GM23338 (cell line): ENCODE measurements at regions not wholly inside any gene's neighbourhood (a gene's known extent, or its start where the extent isn't known, plus 50 kb on each side); places are given as distances from the start of the nearest gene placed in this dataset.
A peak's percentile ranks its signal among the peaks of the same experiment; 100 is the strongest.

Experiments used
- ATAC-seq: fragments of 200-7000 bp; cut with Tn5 transposase; 3 replicates; pipeline ENCODE4 v1.9.1; 2020
- DNase-seq: peaks from one replicate; pipeline ENCODE4 v3.0.0-alpha.2; 2015; ENCODE audit warnings: low spot score
- H2AFZ ChIP-seq: fragments of 200-600 bp; sonication (generic); 2 replicates; pipeline ENCODE4 v1.8.0; 2016; ENCODE audit warnings: antibody characterized with exemption, mild to moderate bottlenecking, moderate library complexity
- H3F3A ChIP-seq: fragments of 200-600 bp; sonication (generic); replicated peaks from 2 replicates; pipeline ENCODE4 v1.8.0; 2017; ENCODE audit warnings: antibody characterized with exemption, mixed run types, low read depth
- H3K27ac ChIP-seq: fragments of 200-600 bp; sonication (generic); 2 replicates; pipeline ENCODE4 v1.6.1; 2016; ENCODE audit warnings: low read depth
- H3K27me3 ChIP-seq: fragments of 200-600 bp; sonication (generic); 2 replicates; pipeline ENCODE4 v1.8.0; 2016; ENCODE audit warnings: mild to moderate bottlenecking, mixed run types, moderate library complexity; ENCODE audit not compliant: insufficient read depth
- H3K36me3 ChIP-seq: fragments of 200-600 bp; sonication (generic); 2 replicates; pipeline ENCODE4 v1.8.0; 2016; ENCODE audit warnings: mild to moderate bottlenecking; ENCODE audit not compliant: insufficient read depth
- H3K4me1 ChIP-seq: fragments of 200-600 bp; sonication (generic); 2 replicates; pipeline ENCODE4 v1.8.0; 2016; ENCODE audit warnings: mild to moderate bottlenecking, moderate library complexity; ENCODE audit not compliant: insufficient read depth
- H3K4me2 ChIP-seq: fragments of 200-600 bp; sonication (generic); 2 replicates; pipeline ENCODE4 v1.7.1; 2017; ENCODE audit warnings: mixed run types
- H3K4me3 ChIP-seq: fragments of 200-600 bp; sonication (generic); 2 replicates; pipeline ENCODE4 v1.6.1; 2016; ENCODE audit warnings: mixed run types
- H3K79me2 ChIP-seq: fragments of 200-600 bp; sonication (generic); replicated peaks from 2 replicates; pipeline ENCODE4 v1.8.0; 2017; ENCODE audit warnings: mild to moderate bottlenecking; ENCODE audit not compliant: insufficient read depth
- H3K9me2 ChIP-seq: fragments of 200-600 bp; sonication (generic); 2 replicates; pipeline ENCODE4 v1.8.0; 2017; ENCODE audit not compliant: insufficient read depth
- H4K20me1 ChIP-seq: fragments of 200-600 bp; sonication (generic); replicated peaks from 2 replicates; pipeline ENCODE4 v1.8.0; 2017; ENCODE audit warnings: mild to moderate bottlenecking; ENCODE audit not compliant: insufficient read depth
- H3K27ac Mint-ChIP-seq: 2 replicates; pipeline ENCODE4 v1.8.0; 2020; ENCODE audit warnings: inconsistent platforms, mild to moderate bottlenecking, moderate library complexity, mixed read lengths
- H3K27me3 Mint-ChIP-seq: 3 replicates; pipeline ENCODE4 v1.8.0; 2022; ENCODE audit warnings: low read depth, mild to moderate bottlenecking, moderate library complexity, mixed read lengths, inconsistent platforms; ENCODE audit not compliant: insufficient read depth, poor library complexity
- H3K36me3 Mint-ChIP-seq: 3 replicates; pipeline ENCODE4 v1.8.0; 2021; ENCODE audit warnings: low read depth, mild to moderate bottlenecking, inconsistent platforms, moderate library complexity, mixed read lengths
- H3K4me1 Mint-ChIP-seq: 3 replicates; pipeline ENCODE4 v1.8.0; 2020; ENCODE audit warnings: mild to moderate bottlenecking, inconsistent platforms, mixed read lengths
- H3K4me3 Mint-ChIP-seq: 3 replicates; pipeline ENCODE4 v1.8.0; 2021; ENCODE audit warnings: moderate library complexity, mild to moderate bottlenecking, inconsistent platforms, mixed read lengths
- H3K9me3 Mint-ChIP-seq: 3 replicates; pipeline ENCODE4 v1.8.0; 2020; ENCODE audit warnings: moderate library complexity, mild to moderate bottlenecking, inconsistent platforms, mixed read lengths
- ETS1 ChIP-seq: IDR thresholded peaks from 2 replicates; pipeline ENCODE4 v1.6.1; 2016; ENCODE audit warnings: antibody characterized with exemption
- STAT1 ChIP-seq: IDR thresholded peaks from one replicate; pipeline ENCODE4 v1.6.1; 2016; ENCODE audit warnings: antibody characterized with exemption; ENCODE audit not compliant: unreplicated experiment
- TF ChIP-seq, protein P1 (sequence below), 2 experiments: fragments of 200-600 bp in 1 of 2; sonication (generic) in 1 of 2; conservative IDR thresholded peaks; 2 replicates each; pipeline versions ENCODE4 v1.5.1 to v1.6.1; 2016 to 2017; ENCODE audit warnings: antibody characterized with exemption in 2 of 2, low read depth in 2 of 2, mild to moderate bottlenecking in 2 of 2, moderate library complexity in 1 of 2
- TF ChIP-seq, protein P2 (sequence below): fragments of 250-450 bp; sonication (Bioruptor Pico); IDR thresholded peaks from 2 replicates; pipeline ENCODE4 v1.5.0; 2020; ENCODE audit warnings: mild to moderate bottlenecking, moderate library complexity
- TF ChIP-seq, protein P3 (sequence below): IDR thresholded peaks from one replicate; pipeline ENCODE4 v1.6.1; 2018; ENCODE audit warnings: antibody characterized with exemption; ENCODE audit not compliant: unreplicated experiment

DNA sequence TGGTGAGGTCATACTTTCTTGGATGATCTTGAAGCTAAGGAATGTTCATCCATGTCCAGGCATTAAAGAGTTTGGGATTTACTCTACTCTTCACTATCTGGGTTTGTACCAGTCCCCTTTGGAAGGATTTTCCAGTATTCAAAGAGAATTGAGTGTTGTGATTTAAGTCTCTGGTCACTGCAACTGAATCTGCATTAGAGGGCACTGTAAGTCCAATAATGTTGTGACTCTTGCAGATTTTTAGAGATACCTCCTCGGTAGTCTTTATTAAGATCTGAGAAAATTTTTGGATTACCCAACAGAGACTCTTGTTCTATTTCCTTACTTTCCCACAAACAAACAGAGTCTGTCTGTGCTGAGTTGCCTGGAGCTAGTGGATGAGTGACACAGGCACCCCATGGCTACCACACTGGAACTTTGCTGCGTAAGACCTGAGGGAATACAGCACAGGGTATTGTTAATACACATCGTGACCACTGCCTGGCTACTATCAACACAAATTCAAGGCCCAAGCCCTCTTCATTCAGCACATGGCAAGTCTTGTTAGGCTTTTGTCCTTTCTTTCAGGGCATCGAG is 357.1 kb upstream of the KLHL4 start:
- H3K4me1 ChIP-seq = no peaks in the 10 kb centered on the region
- TF ChIP-seq ETS1 (no peak), STAT1 (no peak)
- TF ChIP-seq, protein P1, sequence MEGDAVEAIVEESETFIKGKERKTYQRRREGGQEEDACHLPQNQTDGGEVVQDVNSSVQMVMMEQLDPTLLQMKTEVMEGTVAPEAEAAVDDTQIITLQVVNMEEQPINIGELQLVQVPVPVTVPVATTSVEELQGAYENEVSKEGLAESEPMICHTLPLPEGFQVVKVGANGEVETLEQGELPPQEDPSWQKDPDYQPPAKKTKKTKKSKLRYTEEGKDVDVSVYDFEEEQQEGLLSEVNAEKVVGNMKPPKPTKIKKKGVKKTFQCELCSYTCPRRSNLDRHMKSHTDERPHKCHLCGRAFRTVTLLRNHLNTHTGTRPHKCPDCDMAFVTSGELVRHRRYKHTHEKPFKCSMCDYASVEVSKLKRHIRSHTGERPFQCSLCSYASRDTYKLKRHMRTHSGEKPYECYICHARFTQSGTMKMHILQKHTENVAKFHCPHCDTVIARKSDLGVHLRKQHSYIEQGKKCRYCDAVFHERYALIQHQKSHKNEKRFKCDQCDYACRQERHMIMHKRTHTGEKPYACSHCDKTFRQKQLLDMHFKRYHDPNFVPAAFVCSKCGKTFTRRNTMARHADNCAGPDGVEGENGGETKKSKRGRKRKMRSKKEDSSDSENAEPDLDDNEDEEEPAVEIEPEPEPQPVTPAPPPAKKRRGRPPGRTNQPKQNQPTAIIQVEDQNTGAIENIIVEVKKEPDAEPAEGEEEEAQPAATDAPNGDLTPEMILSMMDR (conservative IDR thresholded peaks at IDR 0.05; ENCODE audit: low read depth in 2 of 2) = peak; percentile 37 to 47
- TF ChIP-seq, protein P2, sequence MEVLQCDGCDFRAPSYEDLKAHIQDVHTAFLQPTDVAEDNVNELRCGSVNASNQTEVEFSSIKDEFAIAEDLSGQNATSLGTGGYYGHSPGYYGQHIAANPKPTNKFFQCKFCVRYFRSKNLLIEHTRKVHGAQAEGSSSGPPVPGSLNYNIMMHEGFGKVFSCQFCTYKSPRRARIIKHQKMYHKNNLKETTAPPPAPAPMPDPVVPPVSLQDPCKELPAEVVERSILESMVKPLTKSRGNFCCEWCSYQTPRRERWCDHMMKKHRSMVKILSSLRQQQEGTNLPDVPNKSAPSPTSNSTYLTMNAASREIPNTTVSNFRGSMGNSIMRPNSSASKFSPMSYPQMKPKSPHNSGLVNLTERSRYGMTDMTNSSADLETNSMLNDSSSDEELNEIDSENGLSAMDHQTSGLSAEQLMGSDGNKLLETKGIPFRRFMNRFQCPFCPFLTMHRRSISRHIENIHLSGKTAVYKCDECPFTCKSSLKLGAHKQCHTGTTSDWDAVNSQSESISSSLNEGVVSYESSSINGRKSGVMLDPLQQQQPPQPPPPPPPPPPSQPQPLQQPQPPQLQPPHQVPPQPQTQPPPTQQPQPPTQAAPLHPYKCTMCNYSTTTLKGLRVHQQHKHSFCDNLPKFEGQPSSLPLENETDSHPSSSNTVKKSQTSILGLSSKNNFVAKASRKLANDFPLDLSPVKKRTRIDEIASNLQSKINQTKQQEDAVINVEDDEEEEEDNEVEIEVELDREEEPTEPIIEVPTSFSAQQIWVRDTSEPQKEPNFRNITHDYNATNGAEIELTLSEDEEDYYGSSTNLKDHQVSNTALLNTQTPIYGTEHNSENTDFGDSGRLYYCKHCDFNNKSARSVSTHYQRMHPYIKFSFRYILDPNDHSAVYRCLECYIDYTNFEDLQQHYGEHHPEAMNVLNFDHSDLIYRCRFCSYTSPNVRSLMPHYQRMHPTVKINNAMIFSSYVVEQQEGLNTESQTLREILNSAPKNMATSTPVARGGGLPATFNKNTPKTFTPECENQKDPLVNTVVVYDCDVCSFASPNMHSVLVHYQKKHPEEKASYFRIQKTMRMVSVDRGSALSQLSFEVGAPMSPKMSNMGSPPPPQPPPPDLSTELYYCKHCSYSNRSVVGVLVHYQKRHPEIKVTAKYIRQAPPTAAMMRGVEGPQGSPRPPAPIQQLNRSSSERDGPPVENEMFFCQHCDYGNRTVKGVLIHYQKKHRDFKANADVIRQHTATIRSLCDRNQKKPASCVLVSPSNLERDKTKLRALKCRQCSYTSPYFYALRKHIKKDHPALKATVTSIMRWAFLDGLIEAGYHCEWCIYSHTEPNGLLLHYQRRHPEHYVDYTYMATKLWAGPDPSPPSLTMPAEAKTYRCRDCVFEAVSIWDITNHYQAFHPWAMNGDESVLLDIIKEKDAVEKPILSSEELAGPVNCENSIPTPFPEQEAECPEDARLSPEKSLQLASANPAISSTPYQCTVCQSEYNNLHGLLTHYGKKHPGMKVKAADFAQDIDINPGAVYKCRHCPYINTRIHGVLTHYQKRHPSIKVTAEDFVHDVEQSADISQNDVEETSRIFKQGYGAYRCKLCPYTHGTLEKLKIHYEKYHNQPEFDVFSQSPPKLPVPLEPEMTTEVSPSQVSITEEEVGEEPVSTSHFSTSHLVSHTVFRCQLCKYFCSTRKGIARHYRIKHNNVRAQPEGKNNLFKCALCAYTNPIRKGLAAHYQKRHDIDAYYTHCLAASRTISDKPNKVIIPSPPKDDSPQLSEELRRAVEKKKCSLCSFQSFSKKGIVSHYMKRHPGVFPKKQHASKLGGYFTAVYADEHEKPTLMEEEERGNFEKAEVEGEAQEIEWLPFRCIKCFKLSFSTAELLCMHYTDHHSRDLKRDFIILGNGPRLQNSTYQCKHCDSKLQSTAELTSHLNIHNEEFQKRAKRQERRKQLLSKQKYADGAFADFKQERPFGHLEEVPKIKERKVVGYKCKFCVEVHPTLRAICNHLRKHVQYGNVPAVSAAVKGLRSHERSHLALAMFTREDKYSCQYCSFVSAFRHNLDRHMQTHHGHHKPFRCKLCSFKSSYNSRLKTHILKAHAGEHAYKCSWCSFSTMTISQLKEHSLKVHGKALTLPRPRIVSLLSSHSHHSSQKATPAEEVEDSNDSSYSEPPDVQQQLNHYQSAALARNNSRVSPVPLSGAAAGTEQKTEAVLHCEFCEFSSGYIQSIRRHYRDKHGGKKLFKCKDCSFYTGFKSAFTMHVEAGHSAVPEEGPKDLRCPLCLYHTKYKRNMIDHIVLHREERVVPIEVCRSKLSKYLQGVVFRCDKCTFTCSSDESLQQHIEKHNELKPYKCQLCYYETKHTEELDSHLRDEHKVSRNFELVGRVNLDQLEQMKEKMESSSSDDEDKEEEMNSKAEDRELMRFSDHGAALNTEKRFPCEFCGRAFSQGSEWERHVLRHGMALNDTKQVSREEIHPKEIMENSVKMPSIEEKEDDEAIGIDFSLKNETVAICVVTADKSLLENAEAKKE (CRISPR knock-in tag) = no peak
- TF ChIP-seq, protein P3, sequence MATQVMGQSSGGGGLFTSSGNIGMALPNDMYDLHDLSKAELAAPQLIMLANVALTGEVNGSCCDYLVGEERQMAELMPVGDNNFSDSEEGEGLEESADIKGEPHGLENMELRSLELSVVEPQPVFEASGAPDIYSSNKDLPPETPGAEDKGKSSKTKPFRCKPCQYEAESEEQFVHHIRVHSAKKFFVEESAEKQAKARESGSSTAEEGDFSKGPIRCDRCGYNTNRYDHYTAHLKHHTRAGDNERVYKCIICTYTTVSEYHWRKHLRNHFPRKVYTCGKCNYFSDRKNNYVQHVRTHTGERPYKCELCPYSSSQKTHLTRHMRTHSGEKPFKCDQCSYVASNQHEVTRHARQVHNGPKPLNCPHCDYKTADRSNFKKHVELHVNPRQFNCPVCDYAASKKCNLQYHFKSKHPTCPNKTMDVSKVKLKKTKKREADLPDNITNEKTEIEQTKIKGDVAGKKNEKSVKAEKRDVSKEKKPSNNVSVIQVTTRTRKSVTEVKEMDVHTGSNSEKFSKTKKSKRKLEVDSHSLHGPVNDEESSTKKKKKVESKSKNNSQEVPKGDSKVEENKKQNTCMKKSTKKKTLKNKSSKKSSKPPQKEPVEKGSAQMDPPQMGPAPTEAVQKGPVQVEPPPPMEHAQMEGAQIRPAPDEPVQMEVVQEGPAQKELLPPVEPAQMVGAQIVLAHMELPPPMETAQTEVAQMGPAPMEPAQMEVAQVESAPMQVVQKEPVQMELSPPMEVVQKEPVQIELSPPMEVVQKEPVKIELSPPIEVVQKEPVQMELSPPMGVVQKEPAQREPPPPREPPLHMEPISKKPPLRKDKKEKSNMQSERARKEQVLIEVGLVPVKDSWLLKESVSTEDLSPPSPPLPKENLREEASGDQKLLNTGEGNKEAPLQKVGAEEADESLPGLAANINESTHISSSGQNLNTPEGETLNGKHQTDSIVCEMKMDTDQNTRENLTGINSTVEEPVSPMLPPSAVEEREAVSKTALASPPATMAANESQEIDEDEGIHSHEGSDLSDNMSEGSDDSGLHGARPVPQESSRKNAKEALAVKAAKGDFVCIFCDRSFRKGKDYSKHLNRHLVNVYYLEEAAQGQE = no peak
- peak overlapping the region; percentile 72; the same call in 1 of the 2 replicates for H2AFZ ChIP-seq
- H3K4me3 ChIP-seq = no peak overlapping the region
- Mint-ChIP-seq H3K4me3 (no peak overlapping the region), H3K36me3 (peaks cover 5% of the 10 kb centered on the region; the same call in 2 of the 3 replicates), H3K9me3 (peaks cover 11% of the 10 kb centered on the region; the same call in 1 of the 3 replicates), H3K27ac (no peak overlapping the region), H3K27me3 (no peaks in the 10 kb centered on the region), H3K4me1 (no peaks in the 10 kb centered on the region)
- H3K27ac ChIP-seq = no peak overlapping the region
- H3K4me2 ChIP-seq = no peak overlapping the region
- peak; percentile 27 for DNase-seq
- no peaks in the 10 kb centered on the region for H3K27me3 ChIP-seq
- no peaks in the 10 kb centered on the region for H3K36me3 ChIP-seq
- no peak for ATAC-seq
- H3K79me2 ChIP-seq = no peaks in the 10 kb centered on the region
- no peaks in the 10 kb centered on the region for H4K20me1 ChIP-seq
- H3K9me2 ChIP-seq = no peaks in the 10 kb centered on the region
- H3F3A ChIP-seq = no peaks in the 10 kb centered on the region
